ENCODE measurements at regions not wholly inside any gene's neighbourhood (a gene's known extent, or its start where the extent isn't known, plus 50 kb on each side); places are given as distances from the start of the nearest gene placed in this dataset.
A peak's percentile ranks its signal among the peaks of the same experiment; 100 is the strongest.

- TF ChIP-seq POLR2A (IDR thresholded peaks at IDR 0.05; ENCODE audit: low read depth, low read length), result no peak
- FAIRE-seq, result no peak
- no peak for DNase-seq (ENCODE audit: insufficient read length, low spot score)
Measured at GRCh38 chr4:136920092-136920881, 612.0 kb downstream of the PCDH18 start.

GRCh38 chr4:136918772-136919171, 613.5 kb downstream of the PCDH18 start:
- no peak for TF ChIP-seq POLR2A (IDR thresholded peaks at IDR 0.05; ENCODE audit: low read depth, low read length)
- DNase-seq (ENCODE audit: insufficient read length, low spot score) (no peak), FAIRE-seq (no peak)

GRCh38 chr4:136917312-136918110, 614.8 kb downstream of the PCDH18 start:
- no peak for TF ChIP-seq POLR2A (IDR thresholded peaks at IDR 0.05; ENCODE audit: low read depth, low read length)
- FAIRE-seq, result no peak
- DNase-seq (ENCODE audit: insufficient read length, low spot score), result no peak

GRCh38 chr4:136909626-136910025, 622.7 kb downstream of the PCDH18 start:
- DNase-seq (ENCODE audit: insufficient read length, low spot score), result no peak
- no peak for FAIRE-seq
- no peak for TF ChIP-seq POLR2A (IDR thresholded peaks at IDR 0.05; ENCODE audit: low read depth, low read length)

GRCh38 chr4:136908122-136908521, 624.2 kb downstream of the PCDH18 start:
- no peak for DNase-seq (ENCODE audit: insufficient read length, low spot score)
- TF ChIP-seq POLR2A (IDR thresholded peaks at IDR 0.05; ENCODE audit: low read depth, low read length), result no peak
- FAIRE-seq, result no peak

GRCh38 chr4:136900696-136901095, 631.6 kb downstream of the PCDH18 start:
- no peak for TF ChIP-seq POLR2A (IDR thresholded peaks at IDR 0.05; ENCODE audit: low read depth, low read length)
- FAIRE-seq (no peak), DNase-seq (ENCODE audit: insufficient read length, low spot score) (no peak)

- FAIRE-seq (no peak), DNase-seq (ENCODE audit: insufficient read length, low spot score) (no peak)
- TF ChIP-seq POLR2A (IDR thresholded peaks at IDR 0.05; ENCODE audit: low read depth, low read length), result no peak
Measured at GRCh38 chr4:136898590-136899248, 633.6 kb downstream of the PCDH18 start.

GRCh38 chr4:136893573-136893972, 638.7 kb downstream of the PCDH18 start:
- no peak for FAIRE-seq
- DNase-seq (ENCODE audit: insufficient read length, low spot score), result no peak
- no peak for TF ChIP-seq POLR2A (IDR thresholded peaks at IDR 0.05; ENCODE audit: low read depth, low read length)

- TF ChIP-seq POLR2A (IDR thresholded peaks at IDR 0.05; ENCODE audit: low read depth, low read length), result no peak
- DNase-seq (ENCODE audit: insufficient read length, low spot score), result no peak
- FAIRE-seq, result no peak
Measured at GRCh38 chr4:136881666-136882065, 650.6 kb downstream of the PCDH18 start.

GRCh38 chr4:136873555-136873954, 658.7 kb downstream of the PCDH18 start:
- TF ChIP-seq POLR2A (IDR thresholded peaks at IDR 0.05; ENCODE audit: low read depth, low read length), result no peak
- DNase-seq (ENCODE audit: insufficient read length, low spot score), result no peak
- no peak for FAIRE-seq

GRCh38 chr4:136867465-136867864, 664.8 kb downstream of the PCDH18 start:
- no peak for DNase-seq (ENCODE audit: insufficient read length, low spot score)
- FAIRE-seq, result no peak
- no peak for TF ChIP-seq POLR2A (IDR thresholded peaks at IDR 0.05; ENCODE audit: low read depth, low read length)

- no peak for DNase-seq (ENCODE audit: insufficient read length, low spot score)
- FAIRE-seq, result no peak
- no peak for TF ChIP-seq POLR2A (IDR thresholded peaks at IDR 0.05; ENCODE audit: low read depth, low read length)
Measured at GRCh38 chr4:136865526-136865925, 666.8 kb downstream of the PCDH18 start.

- no peak for TF ChIP-seq POLR2A (IDR thresholded peaks at IDR 0.05; ENCODE audit: low read depth, low read length)
- FAIRE-seq (no peak), DNase-seq (ENCODE audit: insufficient read length, low spot score) (no peak)
Measured at GRCh38 chr4:136864604-136865185, 667.6 kb downstream of the PCDH18 start.

GRCh38 chr4:136863756-136864155, 668.5 kb downstream of the PCDH18 start:
- no peak for DNase-seq (ENCODE audit: insufficient read length, low spot score)

More at GRCh38 chr4:136863756-136864155, 668.5 kb downstream of the PCDH18 start:
- peak; percentile 20 for FAIRE-seq
- no peak for TF ChIP-seq POLR2A (IDR thresholded peaks at IDR 0.05; ENCODE audit: low read depth, low read length)

Data from H54 (cell line).